Esophagus squamous epithelium (tissue), 4 donors: ENCODE measurements at regions not wholly inside any gene's neighbourhood (a gene's known extent, or its start where the extent isn't known, plus 50 kb on each side); places are given as distances from the start of the nearest gene placed in this dataset.

Experiments used
- POLR2A ChIP-seq, 4 donors: fragments of 450-650 bp; IDR thresholded peaks; one replicate each; pipeline ENCODE4 v1.6.1; 2017; ENCODE audit warnings: antibody characterized with exemption in 4 of 4, mild to moderate bottlenecking in 4 of 4, moderate library complexity in 3 of 4
- TF ChIP-seq, protein P1 (sequence below), 6 experiments: fragments of 450-650 bp in 4 of 6; fragments of 200-600 bp in 2 of 6; sonication (generic) in 2 of 6; IDR thresholded peaks; one replicate each; pipeline ENCODE4 v1.5.1; 2016 to 2019; ENCODE audit warnings: antibody characterized with exemption in 6 of 6, mild to moderate bottlenecking in 4 of 6, moderate library complexity in 4 of 6

DNA sequence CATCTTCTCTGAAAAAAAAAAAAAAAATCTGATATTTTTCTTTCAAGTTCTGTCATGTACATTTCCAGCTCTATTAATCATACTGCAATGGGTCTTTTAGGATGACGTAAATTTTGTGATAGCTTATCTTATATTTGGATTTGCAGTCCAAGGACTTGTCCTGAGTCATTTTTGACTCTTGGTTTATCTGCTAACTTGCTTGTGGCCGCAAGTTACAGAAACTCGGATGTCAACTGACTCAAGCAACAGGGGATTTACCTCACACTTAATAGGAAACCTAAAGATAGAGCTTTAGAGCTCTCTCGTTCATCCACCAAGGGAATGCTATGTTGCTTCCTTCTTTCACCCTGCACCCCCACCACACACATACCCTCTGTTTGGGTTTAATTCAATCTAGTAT is 1433.8 kb upstream of the TENM3 start:
- TF ChIP-seq POLR2A (IDR thresholded peaks at IDR 0.05), result no peak
- TF ChIP-seq, protein P1, sequence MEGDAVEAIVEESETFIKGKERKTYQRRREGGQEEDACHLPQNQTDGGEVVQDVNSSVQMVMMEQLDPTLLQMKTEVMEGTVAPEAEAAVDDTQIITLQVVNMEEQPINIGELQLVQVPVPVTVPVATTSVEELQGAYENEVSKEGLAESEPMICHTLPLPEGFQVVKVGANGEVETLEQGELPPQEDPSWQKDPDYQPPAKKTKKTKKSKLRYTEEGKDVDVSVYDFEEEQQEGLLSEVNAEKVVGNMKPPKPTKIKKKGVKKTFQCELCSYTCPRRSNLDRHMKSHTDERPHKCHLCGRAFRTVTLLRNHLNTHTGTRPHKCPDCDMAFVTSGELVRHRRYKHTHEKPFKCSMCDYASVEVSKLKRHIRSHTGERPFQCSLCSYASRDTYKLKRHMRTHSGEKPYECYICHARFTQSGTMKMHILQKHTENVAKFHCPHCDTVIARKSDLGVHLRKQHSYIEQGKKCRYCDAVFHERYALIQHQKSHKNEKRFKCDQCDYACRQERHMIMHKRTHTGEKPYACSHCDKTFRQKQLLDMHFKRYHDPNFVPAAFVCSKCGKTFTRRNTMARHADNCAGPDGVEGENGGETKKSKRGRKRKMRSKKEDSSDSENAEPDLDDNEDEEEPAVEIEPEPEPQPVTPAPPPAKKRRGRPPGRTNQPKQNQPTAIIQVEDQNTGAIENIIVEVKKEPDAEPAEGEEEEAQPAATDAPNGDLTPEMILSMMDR (IDR thresholded peaks at IDR 0.05), result no peak
